ENCODE measurements at regions not wholly inside any gene's neighbourhood (a gene's known extent, or its start where the extent isn't known, plus 50 kb on each side); places are given as distances from the start of the nearest gene placed in this dataset.

GRCh38 chr4:138959097-138959815, 56.3 kb upstream of the NOCT start:
- 51 to 56% methylated on average over 5 of the region's 5 CpGs for WGBS, 2 donors
- no peak for TF ChIP-seq CTCF (IDR thresholded peaks at IDR 0.05)
- TF ChIP-seq POLR2A (IDR thresholded peaks at IDR 0.05) = no peak
- H3K4me1 ChIP-seq = peaks cover 0 to 2% (median 0%) of the 10 kb centered on the region in 3 donors
- intact Hi-C loops (cut with DNase I) = no loop called here
- DNase-seq = no peak
- no peak overlapping the region for H3K27ac ChIP-seq
- no peaks in the 10 kb centered on the region for H3K9me3 ChIP-seq
- no peak overlapping the region for H3K4me3 ChIP-seq
- H3K27me3 ChIP-seq = no peaks in the 10 kb centered on the region
- no peaks in the 10 kb centered on the region for H3K36me3 ChIP-seq

GRCh38 chr4:138958519-138958918, 57.1 kb upstream of the NOCT start:
- WGBS, 2 donors = 60 to 78% methylated on average over 3 of the region's 3 CpGs
- intact Hi-C loops (cut with DNase I) = no loop called here
- H3K36me3 ChIP-seq = no peaks in the 10 kb centered on the region
- peaks cover 0 to 9% (median 1%) of the 10 kb centered on the region in 3 donors for H3K4me1 ChIP-seq
- H3K27me3 ChIP-seq = no peaks in the 10 kb centered on the region
- no peak overlapping the region for H3K27ac ChIP-seq
- DNase-seq = no peak
- no peak overlapping the region for H3K4me3 ChIP-seq
- TF ChIP-seq POLR2A (IDR thresholded peaks at IDR 0.05) (no peak), CTCF (IDR thresholded peaks at IDR 0.05) (no peak)
- H3K9me3 ChIP-seq = no peaks in the 10 kb centered on the region

GRCh38 chr4:138957302-138957701, 58.3 kb upstream of the NOCT start:
- Histone ChIP-seq H3K27ac (no peak overlapping the region), H3K4me1 (peaks cover 0 to 18% (median 6%) of the 10 kb centered on the region in 3 donors), H3K4me3 (no peak overlapping the region), H3K9me3 (no peaks in the 10 kb centered on the region), H3K36me3 (no peaks in the 10 kb centered on the region), H3K27me3 (no peaks in the 10 kb centered on the region)
- no peak for DNase-seq
- intact Hi-C loops (cut with DNase I) = no loop called here
- no peak for TF ChIP-seq POLR2A (IDR thresholded peaks at IDR 0.05)
- WGBS, 2 donors = 77 to 90% methylated on average over 7 of the region's 7 CpGs

GRCh38 chr4:138954428-138954827, 61.2 kb upstream of the NOCT start:
- Histone ChIP-seq H3K4me1 (peaks cover 0 to 26% (median 15%) of the 10 kb centered on the region in 3 donors), H3K27ac (peak overlapping the region in 2 of 4 donors; percentile 56 to 74), H3K4me3 (no peak overlapping the region), H3K9me3 (no peaks in the 10 kb centered on the region), H3K27me3 (no peaks in the 10 kb centered on the region), H3K36me3 (no peaks in the 10 kb centered on the region)
- no peak for DNase-seq
- TF ChIP-seq CTCF (IDR thresholded peaks at IDR 0.05) = no peak
- no peak for TF ChIP-seq POLR2A (IDR thresholded peaks at IDR 0.05)
- intact Hi-C loops (cut with DNase I) = no loop called here
- WGBS, 2 donors = 81 to 85% methylated on average over 2 of the region's 2 CpGs

- H3K27ac ChIP-seq = peak overlapping the region in 2 of 4 donors; percentile 56 to 74
- no peak for DNase-seq
- H3K4me1 ChIP-seq = peaks cover 0 to 26% (median 15%) of the 10 kb centered on the region in 3 donors
- H3K4me3 ChIP-seq = no peak overlapping the region
- no peak for TF ChIP-seq CTCF (IDR thresholded peaks at IDR 0.05)
- TF ChIP-seq POLR2A (IDR thresholded peaks at IDR 0.05) = no peak
- no peaks in the 10 kb centered on the region for H3K36me3 ChIP-seq
- WGBS, 2 donors = 3 to 6% methylated on average over 2 of the region's 2 CpGs
- intact Hi-C loops (cut with DNase I) = no loop called here
- H3K9me3 ChIP-seq = no peaks in the 10 kb centered on the region
- no peaks in the 10 kb centered on the region for H3K27me3 ChIP-seq
Observed at GRCh38 chr4:138953961-138954371, 61.6 kb upstream of the NOCT start.

Data from esophagus squamous epithelium (tissue), 5 donors.